Tibial artery (tissue), 4 donors: ENCODE measurements at regions not wholly inside any gene's neighbourhood (a gene's known extent, or its start where the extent isn't known, plus 50 kb on each side); places are given as distances from the start of the nearest gene placed in this dataset.

Source experiments
- DNase-seq, 2 donors: peaks; one replicate each; pipeline ENCODE4 v3.0.0-alpha.2; 2019
- H3K27ac ChIP-seq, 2 donors: fragments of 200-600 bp; sonication (generic) in 1 of 2; 1 replicate in 1 of 2; 2 replicates in 1 of 2; pipeline ENCODE4 v1.5.1; 2018 to 2019; ENCODE audit warnings: mild to moderate bottlenecking in 1 of 2
- H3K27me3 ChIP-seq, 2 donors: fragments of 200-600 bp; sonication (generic) in 1 of 2; one replicate each; pipeline versions ENCODE4 v1.5.1 to v1.6.0; 2016 to 2019
- H3K36me3 ChIP-seq, 3 donors: fragments of 200-600 bp; sonication (generic) in 2 of 3; one replicate each; pipeline ENCODE4 v1.5.1; 2016 to 2019; ENCODE audit warnings: mild to moderate bottlenecking in 2 of 3
- H3K4me1 ChIP-seq, 4 donors: fragments of 200-600 bp; sonication (generic) in 2 of 4; 1 replicate in 3 of 4; 2 replicates in 1 of 4; pipeline ENCODE4 v1.5.1; 2016 to 2019
- H3K4me3 ChIP-seq, 2 donors: fragments of 200-600 bp; sonication (generic) in 1 of 2; 1 replicate in 1 of 2; 2 replicates in 1 of 2; pipeline ENCODE4 v1.5.1; 2018 to 2019; ENCODE audit warnings: mild to moderate bottlenecking in 2 of 2
- H3K9me3 ChIP-seq, 3 donors: fragments of 200-600 bp; sonication (generic) in 1 of 3; one replicate each; pipeline ENCODE4 v1.5.1; 2016 to 2019
- intact Hi-C: fragments of 100-400 bp; cut with DNase I; formaldehyde crosslinking; loops from one replicate; pipeline ENCODE4 v1.15.0; 2023; ENCODE audit warnings: low total_unique reads
- TF ChIP-seq, protein P1 (sequence below), 2 experiments: fragments of 200-600 bp in 1 of 2; fragments of 450-650 bp in 1 of 2; IDR thresholded peaks; one replicate each; pipeline ENCODE4 v1.5.1; 2017 to 2019; ENCODE audit warnings: antibody characterized with exemption in 2 of 2, mild to moderate bottlenecking in 1 of 2, moderate library complexity in 1 of 2

DNA sequence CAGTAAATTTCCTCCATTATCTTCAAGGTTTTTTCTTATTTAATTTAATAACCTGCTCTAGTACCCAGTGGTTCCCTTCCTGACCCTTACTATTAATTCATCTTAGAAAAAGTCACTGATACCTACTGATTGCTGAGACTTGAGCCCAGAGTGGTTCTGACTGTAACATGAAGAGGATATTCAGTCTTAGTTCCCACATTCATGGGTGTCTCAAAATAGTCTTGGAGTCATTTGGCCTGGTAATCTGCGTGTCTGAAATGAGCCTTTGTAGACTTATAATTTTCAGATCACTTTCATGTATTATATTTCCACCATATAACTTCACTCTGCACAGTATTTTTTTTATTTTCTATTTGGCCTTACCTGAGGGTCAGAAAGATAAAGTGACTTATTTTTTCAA is 732.0 kb upstream of the KIF2B start:
- no peaks in the 10 kb centered on the region for H3K36me3 ChIP-seq
- no peaks in the 10 kb centered on the region for H3K9me3 ChIP-seq
- H3K4me1 ChIP-seq: no peaks in the 10 kb centered on the region
- H3K27ac ChIP-seq: no peak overlapping the region
- TF ChIP-seq, protein P1, sequence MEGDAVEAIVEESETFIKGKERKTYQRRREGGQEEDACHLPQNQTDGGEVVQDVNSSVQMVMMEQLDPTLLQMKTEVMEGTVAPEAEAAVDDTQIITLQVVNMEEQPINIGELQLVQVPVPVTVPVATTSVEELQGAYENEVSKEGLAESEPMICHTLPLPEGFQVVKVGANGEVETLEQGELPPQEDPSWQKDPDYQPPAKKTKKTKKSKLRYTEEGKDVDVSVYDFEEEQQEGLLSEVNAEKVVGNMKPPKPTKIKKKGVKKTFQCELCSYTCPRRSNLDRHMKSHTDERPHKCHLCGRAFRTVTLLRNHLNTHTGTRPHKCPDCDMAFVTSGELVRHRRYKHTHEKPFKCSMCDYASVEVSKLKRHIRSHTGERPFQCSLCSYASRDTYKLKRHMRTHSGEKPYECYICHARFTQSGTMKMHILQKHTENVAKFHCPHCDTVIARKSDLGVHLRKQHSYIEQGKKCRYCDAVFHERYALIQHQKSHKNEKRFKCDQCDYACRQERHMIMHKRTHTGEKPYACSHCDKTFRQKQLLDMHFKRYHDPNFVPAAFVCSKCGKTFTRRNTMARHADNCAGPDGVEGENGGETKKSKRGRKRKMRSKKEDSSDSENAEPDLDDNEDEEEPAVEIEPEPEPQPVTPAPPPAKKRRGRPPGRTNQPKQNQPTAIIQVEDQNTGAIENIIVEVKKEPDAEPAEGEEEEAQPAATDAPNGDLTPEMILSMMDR (IDR thresholded peaks at IDR 0.05): no peak
- intact Hi-C loops: no loop called here
- H3K27me3 ChIP-seq: no peaks in the 10 kb centered on the region
- no peak overlapping the region for H3K4me3 ChIP-seq
- no peak for DNase-seq

DNA sequence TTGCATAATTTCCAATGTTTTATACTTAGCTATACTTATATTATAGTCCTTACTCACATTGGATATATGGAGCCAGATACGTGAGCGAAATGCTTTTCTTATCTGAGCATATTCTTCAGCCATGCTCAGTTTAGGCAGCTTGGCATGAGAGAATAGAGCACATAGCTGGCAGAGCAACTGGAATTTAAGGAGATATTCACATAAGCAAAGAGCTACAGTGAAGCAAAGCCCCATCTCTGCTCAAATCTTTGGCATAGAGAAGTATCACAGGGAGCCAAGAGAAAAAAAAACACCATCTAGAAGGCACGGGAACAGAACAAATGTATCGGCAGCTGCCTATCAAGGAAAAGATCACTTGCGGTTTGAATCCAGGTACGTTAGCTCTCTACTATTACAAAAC is 734.2 kb upstream of the KIF2B start:
- Histone ChIP-seq H3K27ac (no peak overlapping the region), H3K36me3 (no peaks in the 10 kb centered on the region), H3K27me3 (no peaks in the 10 kb centered on the region), H3K9me3 (no peaks in the 10 kb centered on the region), H3K4me1 (no peaks in the 10 kb centered on the region), H3K4me3 (no peak overlapping the region)
- intact Hi-C loops: no loop called here
- DNase-seq: no peak
- TF ChIP-seq, protein P1 (IDR thresholded peaks at IDR 0.05): no peak

DNA sequence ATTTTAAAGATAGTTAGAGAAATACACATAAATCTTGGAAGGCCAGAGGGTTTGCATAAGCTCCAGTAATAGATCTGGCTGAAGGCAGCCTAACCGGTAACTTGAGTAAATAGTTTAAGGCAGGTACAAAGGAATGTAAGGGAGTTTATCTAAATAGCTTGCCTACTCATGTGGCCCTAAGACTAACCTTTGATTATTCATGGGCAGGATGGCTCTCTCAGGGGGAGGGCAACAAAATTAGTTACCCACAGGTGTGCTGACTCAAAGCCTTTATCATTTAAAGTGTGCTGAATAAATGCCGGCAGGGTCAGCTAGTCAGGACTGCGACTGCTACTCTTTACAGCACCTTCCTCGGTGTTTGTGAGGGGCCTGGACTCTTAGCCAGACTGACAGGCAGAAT is 761.3 kb upstream of the KIF2B start:
- Histone ChIP-seq H3K36me3 (no peaks in the 10 kb centered on the region), H3K27me3 (no peaks in the 10 kb centered on the region), H3K4me3 (no peak overlapping the region), H3K4me1 (no peaks in the 10 kb centered on the region), H3K9me3 (peaks cover 0 to 4% (median 0%) of the 10 kb centered on the region in 3 donors), H3K27ac (no peak overlapping the region)
- TF ChIP-seq, protein P1 (IDR thresholded peaks at IDR 0.05): no peak
- no peak for DNase-seq
- intact Hi-C loops: no loop called here

- intact Hi-C loops: no loop called here
- Histone ChIP-seq H3K4me1 (no peaks in the 10 kb centered on the region), H3K27ac (no peak overlapping the region), H3K9me3 (peaks cover 0 to 4% (median 0%) of the 10 kb centered on the region in 3 donors), H3K36me3 (no peaks in the 10 kb centered on the region), H3K27me3 (no peaks in the 10 kb centered on the region), H3K4me3 (no peak overlapping the region)
- DNase-seq: no peak
- TF ChIP-seq, protein P1 (IDR thresholded peaks at IDR 0.05): no peak
These were observed 764.7 kb upstream of the KIF2B start for GRCh38 chr17:53058031-53058430.

DNA sequence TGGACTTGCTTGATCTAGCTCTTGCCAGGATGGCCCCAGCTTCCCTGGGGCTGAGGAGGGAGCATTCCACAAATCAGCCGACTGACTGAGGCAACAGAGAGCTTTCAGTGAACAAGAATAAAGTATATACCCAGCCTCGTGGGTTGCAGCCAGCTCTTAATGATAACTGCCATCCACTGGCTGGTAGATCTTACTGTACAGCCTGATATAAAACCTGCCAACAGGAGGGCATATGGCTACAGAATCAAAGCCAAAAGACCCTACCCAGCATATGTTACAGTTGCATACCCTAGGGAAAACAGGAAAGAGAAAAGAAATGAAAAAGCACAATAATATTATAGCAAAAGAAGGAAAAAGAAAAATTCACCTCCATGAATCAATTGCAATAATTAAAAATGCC is 775.9 kb upstream of the KIF2B start:
- Histone ChIP-seq H3K4me3 (no peak overlapping the region), H3K9me3 (no peaks in the 10 kb centered on the region), H3K27ac (no peak overlapping the region), H3K4me1 (no peaks in the 10 kb centered on the region), H3K27me3 (no peaks in the 10 kb centered on the region), H3K36me3 (no peaks in the 10 kb centered on the region)
- intact Hi-C loops: no loop called here
- TF ChIP-seq, protein P1 (IDR thresholded peaks at IDR 0.05): no peak
- no peak for DNase-seq

DNA sequence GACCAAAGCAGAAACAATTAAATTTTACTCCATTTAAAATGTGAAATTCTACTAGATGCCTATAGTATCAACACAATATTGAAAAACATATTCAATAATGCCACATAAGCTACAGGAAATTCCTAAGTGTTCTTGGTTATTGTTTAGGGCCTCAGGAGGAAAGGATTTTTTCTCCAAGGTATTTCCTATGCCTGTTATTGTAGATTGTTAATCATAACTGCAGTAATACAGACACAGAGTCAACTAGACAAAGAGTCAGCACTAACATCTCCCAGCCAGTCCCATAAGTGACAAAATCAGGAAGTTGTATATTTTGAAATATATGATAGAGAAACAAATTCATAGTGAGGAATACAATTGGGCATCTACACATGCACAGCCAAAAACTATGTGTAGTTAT is 782.7 kb upstream of the KIF2B start:
- TF ChIP-seq, protein P1 (IDR thresholded peaks at IDR 0.05): no peak
- DNase-seq: no peak
- Histone ChIP-seq H3K4me1 (no peaks in the 10 kb centered on the region), H3K4me3 (no peak overlapping the region), H3K27me3 (no peaks in the 10 kb centered on the region), H3K27ac (no peak overlapping the region), H3K9me3 (no peaks in the 10 kb centered on the region), H3K36me3 (no peaks in the 10 kb centered on the region)
- intact Hi-C loops: no loop called here
